ENCODE measurements at regions not wholly inside any gene's neighbourhood (a gene's known extent, or its start where the extent isn't known, plus 50 kb on each side); places are given as distances from the start of the nearest gene placed in this dataset.

- TF ChIP-seq, protein P1, sequence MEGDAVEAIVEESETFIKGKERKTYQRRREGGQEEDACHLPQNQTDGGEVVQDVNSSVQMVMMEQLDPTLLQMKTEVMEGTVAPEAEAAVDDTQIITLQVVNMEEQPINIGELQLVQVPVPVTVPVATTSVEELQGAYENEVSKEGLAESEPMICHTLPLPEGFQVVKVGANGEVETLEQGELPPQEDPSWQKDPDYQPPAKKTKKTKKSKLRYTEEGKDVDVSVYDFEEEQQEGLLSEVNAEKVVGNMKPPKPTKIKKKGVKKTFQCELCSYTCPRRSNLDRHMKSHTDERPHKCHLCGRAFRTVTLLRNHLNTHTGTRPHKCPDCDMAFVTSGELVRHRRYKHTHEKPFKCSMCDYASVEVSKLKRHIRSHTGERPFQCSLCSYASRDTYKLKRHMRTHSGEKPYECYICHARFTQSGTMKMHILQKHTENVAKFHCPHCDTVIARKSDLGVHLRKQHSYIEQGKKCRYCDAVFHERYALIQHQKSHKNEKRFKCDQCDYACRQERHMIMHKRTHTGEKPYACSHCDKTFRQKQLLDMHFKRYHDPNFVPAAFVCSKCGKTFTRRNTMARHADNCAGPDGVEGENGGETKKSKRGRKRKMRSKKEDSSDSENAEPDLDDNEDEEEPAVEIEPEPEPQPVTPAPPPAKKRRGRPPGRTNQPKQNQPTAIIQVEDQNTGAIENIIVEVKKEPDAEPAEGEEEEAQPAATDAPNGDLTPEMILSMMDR (IDR thresholded peaks at IDR 0.05 in 2 of 3, conservative IDR thresholded peaks at IDR 0.05 in 1 of 3; ENCODE audit: borderline replicate concordance in 1 of 3, insufficient read depth in 1 of 3, low read depth in 2 of 3, low read length in 2 of 3): no peak
- no peak for TF ChIP-seq EGR1 (IDR thresholded peaks at IDR 0.05; ENCODE audit: low read depth)
- no peak for TF ChIP-seq POLR2AphosphoS5 (IDR thresholded peaks at IDR 0.05; ENCODE audit: low read depth, low read length)
- TF ChIP-seq, protein P2, sequence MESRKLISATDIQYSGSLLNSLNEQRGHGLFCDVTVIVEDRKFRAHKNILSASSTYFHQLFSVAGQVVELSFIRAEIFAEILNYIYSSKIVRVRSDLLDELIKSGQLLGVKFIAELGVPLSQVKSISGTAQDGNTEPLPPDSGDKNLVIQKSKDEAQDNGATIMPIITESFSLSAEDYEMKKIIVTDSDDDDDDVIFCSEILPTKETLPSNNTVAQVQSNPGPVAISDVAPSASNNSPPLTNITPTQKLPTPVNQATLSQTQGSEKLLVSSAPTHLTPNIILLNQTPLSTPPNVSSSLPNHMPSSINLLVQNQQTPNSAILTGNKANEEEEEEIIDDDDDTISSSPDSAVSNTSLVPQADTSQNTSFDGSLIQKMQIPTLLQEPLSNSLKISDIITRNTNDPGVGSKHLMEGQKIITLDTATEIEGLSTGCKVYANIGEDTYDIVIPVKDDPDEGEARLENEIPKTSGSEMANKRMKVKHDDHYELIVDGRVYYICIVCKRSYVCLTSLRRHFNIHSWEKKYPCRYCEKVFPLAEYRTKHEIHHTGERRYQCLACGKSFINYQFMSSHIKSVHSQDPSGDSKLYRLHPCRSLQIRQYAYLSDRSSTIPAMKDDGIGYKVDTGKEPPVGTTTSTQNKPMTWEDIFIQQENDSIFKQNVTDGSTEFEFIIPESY (IDR thresholded peaks at IDR 0.05; ENCODE audit: extremely low read depth, insufficient replicate concordance, low read length): no peak
- no peak for TF ChIP-seq EZH2 (IDR thresholded peaks at IDR 0.05)
- no peak for TF ChIP-seq ZNF274 (IDR thresholded peaks at IDR 0.05; ENCODE audit: low read depth, low read length)
- TF ChIP-seq JUND (IDR thresholded peaks at IDR 0.05): no peak
These were observed 472.9 kb downstream of the NOVA1 start for GRCh38 chr14:26124896-26125438.

Measured in HCT116 (cell line).